ENCODE measurements at regions not wholly inside any gene's neighbourhood (a gene's known extent, or its start where the extent isn't known, plus 50 kb on each side); places are given as distances from the start of the nearest gene placed in this dataset.

DNA sequence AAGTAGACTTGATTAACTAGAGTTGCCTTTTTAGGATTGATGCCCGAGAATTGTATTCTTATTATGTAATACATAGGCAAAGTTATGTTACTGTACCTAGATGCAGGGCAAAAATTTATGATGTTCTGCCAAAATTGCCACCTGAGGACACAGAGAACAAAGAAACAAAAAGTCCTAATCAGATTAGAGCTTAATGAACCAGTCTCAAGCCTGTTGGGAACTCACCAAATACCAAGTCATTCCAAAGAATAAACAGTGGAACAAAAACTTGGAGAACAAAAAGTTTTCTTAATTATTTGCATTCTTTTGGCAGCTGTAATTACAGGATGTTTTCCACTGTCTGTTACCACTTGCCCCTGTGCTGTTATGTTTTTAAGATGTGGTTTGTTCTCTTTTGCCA is 154.7 kb upstream of the SGK1 start:
- TF ChIP-seq CTCF (IDR thresholded peaks at IDR 0.05), result no peak
- no peak for TF ChIP-seq POLR2A (IDR thresholded peaks at IDR 0.05)

Measured in heart left ventricle (tissue), 13 donors.